ENCODE measurements at regions not wholly inside any gene's neighbourhood (a gene's known extent, or its start where the extent isn't known, plus 50 kb on each side); places are given as distances from the start of the nearest gene placed in this dataset.

DNA sequence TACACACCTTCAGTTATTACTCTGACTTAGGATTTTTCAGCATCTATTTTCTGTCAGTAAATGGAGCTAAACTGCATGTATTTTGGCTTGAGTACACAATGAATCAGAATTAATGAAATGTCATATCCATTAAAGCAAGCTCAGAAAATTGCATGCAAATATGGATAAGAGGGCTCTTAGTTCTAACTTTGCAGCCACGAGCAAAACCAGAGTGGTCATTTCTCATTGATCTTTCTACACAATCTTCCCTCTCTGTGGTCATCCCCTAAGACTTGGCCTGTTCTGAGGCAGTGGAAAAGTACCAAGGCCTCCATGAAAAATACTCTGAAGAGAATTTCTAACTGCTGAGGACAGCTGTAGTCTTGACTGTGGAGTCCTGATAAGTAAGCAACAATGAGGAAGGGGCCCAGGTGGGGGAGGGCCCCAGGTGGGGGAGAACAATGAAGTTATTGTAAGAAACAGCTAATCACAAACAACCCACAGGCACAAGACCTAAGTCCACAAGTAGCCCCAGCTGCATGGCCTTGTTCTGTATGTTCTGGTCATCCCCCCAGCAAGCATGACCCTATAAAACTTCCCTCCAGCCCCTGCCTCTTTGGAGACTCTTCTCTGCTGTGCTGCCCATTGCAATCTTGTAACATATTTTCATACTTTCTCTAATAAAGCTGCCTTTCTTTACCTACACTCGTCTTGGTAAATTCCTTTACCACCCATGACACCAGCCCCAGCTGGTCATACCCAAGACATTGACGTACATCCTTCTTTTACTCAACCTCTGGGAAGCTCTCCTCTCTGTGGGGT, 230.3 kb downstream of the TDRD15 start:
- TF ChIP-seq, protein P1, sequence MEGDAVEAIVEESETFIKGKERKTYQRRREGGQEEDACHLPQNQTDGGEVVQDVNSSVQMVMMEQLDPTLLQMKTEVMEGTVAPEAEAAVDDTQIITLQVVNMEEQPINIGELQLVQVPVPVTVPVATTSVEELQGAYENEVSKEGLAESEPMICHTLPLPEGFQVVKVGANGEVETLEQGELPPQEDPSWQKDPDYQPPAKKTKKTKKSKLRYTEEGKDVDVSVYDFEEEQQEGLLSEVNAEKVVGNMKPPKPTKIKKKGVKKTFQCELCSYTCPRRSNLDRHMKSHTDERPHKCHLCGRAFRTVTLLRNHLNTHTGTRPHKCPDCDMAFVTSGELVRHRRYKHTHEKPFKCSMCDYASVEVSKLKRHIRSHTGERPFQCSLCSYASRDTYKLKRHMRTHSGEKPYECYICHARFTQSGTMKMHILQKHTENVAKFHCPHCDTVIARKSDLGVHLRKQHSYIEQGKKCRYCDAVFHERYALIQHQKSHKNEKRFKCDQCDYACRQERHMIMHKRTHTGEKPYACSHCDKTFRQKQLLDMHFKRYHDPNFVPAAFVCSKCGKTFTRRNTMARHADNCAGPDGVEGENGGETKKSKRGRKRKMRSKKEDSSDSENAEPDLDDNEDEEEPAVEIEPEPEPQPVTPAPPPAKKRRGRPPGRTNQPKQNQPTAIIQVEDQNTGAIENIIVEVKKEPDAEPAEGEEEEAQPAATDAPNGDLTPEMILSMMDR (IDR thresholded peaks at IDR 0.05; ENCODE audit: low read depth, low read length) = no peak
- no peak for DNase-seq (ENCODE audit: extremely low read depth, low read depth)

DNA sequence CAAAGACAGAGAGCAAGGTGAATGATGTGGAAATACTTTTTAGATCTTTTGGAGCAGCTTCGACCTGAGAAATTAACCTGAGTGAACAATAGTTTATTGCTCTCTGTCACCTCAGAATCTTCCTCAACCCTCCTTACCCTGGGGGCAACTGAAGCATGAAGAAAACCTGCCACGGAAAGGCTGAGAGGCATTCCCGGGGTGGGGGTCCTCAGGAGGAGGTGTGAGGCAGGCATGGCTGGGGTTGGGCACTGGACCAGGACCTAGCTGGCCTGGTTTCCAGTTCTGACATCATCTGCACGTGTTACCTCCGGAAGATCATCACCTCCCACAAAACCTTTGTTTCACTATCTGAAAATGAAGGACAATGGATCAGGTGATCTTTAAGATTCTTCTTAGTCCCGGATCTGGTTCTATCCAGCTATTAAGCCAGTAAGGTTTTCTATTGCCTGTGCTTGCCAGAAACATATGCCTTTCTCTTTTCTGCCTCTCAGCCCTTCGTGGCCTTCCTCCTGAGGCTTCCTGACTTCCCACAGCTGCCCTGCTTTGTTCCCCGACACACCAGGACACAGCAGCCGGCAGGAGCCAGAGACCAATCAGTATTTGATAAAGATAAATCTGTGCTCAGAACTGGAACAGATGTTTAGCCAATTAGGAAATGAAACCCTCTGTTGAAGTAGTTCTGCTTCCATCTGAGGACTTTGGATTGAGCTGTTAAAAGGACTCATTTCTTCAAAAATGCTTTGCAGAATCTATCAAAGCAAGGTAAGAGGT, 232.5 kb downstream of the TDRD15 start:
- TF ChIP-seq, protein P1 (IDR thresholded peaks at IDR 0.05; ENCODE audit: low read depth, low read length) = no peak
- DNase-seq (ENCODE audit: extremely low read depth, low read depth) = no peak

DNA sequence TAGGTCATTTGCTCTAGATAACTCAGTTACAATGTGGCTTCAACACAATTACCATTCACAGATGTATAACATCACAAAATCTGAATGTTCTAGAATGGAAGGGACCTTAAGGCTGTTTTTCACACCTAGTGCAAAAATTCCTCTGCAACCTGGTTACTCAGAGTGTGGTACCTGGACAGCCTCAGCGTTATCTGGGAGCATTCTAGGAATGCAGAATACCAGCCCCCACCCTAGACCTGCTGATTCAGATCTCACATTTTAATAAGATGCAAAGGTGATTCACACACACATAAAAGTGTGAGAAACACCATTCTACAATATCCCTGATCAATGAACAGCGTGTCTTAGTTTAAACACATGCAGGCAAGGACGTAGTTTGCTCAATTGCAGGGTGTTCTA, 233.1 kb downstream of the TDRD15 start:
- TF ChIP-seq, protein P1 (IDR thresholded peaks at IDR 0.05; ENCODE audit: low read depth, low read length) = no peak
- DNase-seq (ENCODE audit: extremely low read depth, low read depth) = no peak

DNA sequence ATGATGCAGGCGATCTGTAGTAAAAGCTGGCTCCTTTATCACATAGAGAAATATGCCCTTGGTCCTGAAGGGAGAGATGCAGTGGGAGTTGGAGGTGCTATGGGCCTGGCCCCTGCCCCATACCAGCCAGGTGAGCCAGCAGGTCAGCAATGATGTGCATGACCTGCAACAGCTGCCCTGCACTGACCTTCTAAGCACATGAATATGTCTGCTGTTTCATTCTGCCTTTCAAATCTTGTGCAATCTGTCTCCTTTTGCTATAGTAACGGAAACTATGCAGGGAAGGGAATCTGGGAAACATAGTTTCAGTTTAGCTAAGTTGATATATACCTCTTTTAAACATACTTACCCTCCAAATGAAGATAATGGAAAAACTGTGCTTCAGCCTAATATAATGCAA, 235.2 kb downstream of the TDRD15 start:
- no peak for DNase-seq (ENCODE audit: extremely low read depth, low read depth)
- TF ChIP-seq, protein P1 (IDR thresholded peaks at IDR 0.05; ENCODE audit: low read depth, low read length) = no peak

DNA sequence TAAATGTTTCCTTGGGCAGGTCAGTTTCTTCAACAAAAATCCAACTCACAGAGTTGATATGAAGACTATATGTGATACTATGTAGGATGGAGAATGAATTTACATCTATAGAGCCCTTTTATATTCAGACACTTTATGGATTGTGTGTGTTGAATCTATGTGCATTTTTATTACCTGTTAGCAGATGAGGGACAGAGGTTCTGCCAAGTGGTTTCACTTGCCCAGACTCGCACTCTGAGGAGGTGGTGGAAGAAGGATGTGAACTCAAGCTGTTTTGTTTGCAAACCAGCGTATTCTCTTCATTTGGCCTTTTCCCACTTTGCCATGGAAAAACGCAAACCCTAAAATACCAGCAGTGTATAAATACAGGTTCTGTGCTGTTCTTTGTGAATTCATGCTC, 237.6 kb downstream of the TDRD15 start:
- DNase-seq (ENCODE audit: extremely low read depth, low read depth) = no peak
- TF ChIP-seq, protein P1 (IDR thresholded peaks at IDR 0.05; ENCODE audit: low read depth, low read length) = no peak

DNA sequence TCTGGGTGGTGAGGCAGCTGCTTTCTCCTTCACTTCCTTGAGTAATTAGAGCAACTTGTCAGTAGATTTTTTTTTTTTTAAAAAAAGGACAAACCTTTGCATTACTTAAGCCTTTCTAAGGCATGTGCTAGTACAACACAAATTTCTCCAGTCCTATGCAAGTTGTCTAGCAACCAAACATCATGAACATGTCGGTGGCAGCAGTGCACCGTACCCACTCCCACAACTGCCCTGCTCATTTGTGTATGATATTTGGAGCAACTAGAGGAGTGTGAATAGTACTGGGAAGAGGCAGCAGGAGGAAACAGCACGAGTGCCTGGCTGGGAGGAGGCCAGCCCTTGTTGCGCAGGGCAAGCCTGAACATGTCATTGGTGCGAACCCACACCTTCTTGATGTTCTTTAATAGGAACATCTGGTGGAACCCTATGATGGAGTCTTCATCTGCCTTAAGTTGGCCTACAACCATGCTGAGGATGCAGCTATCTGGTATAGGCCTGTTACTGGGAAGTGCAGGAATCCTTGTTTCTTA, 238.3 kb downstream of the TDRD15 start:
- DNase-seq (ENCODE audit: extremely low read depth, low read depth) = no peak

More for the DNA sequence above, 238.3 kb downstream of the TDRD15 start:
- TF ChIP-seq, protein P1 (IDR thresholded peaks at IDR 0.05; ENCODE audit: low read depth, low read length) = no peak
